Lower lobe of right lung (tissue), 2 donors: ENCODE measurements at regions not wholly inside any gene's neighbourhood (a gene's known extent, or its start where the extent isn't known, plus 50 kb on each side); places are given as distances from the start of the nearest gene placed in this dataset.

Source experiments
- ATAC-seq, 2 donors: fragments of 200-7000 bp; cut with Tn5 transposase; one replicate each; pipeline ENCODE4 v1.9.1; 2020 to 2022; ENCODE audit warnings: mild to moderate bottlenecking in 2 of 2, moderate library complexity in 2 of 2
- DNase-seq: peaks from one replicate; pipeline ENCODE4 v3.0.0-alpha.2; 2020
- H3K27ac ChIP-seq: fragments of 200-600 bp; one replicate; pipeline ENCODE4 v1.8.0; 2022
- H3K27me3 ChIP-seq: fragments of 200-600 bp; one replicate; pipeline ENCODE4 v1.8.0; 2022; ENCODE audit warnings: low read depth
- H3K36me3 ChIP-seq: fragments of 200-600 bp; one replicate; pipeline ENCODE4 v1.8.0; 2022; ENCODE audit warnings: mild to moderate bottlenecking
- H3K4me1 ChIP-seq: fragments of 200-600 bp; one replicate; pipeline ENCODE4 v1.8.0; 2022
- H3K4me3 ChIP-seq: fragments of 200-600 bp; one replicate; pipeline ENCODE4 v1.8.0; 2022; ENCODE audit warnings: mild to moderate bottlenecking
- H3K9me3 ChIP-seq: fragments of 200-600 bp; one replicate; pipeline ENCODE4 v1.8.0; 2022
- intact Hi-C: fragments of 100-400 bp; cut with DNase I; formaldehyde crosslinking; loops from one replicate; pipeline ENCODE4 v1.11.0; 2022
- TF ChIP-seq, protein P1 (sequence below): fragments of 200-600 bp; IDR thresholded peaks from one replicate; pipeline ENCODE4 v1.8.0; 2022; ENCODE audit warnings: antibody characterized with exemption, mild to moderate bottlenecking
- donor health status: DM: no; HTN: yes; CAD: no; lungs with severe emphysema.

DNA sequence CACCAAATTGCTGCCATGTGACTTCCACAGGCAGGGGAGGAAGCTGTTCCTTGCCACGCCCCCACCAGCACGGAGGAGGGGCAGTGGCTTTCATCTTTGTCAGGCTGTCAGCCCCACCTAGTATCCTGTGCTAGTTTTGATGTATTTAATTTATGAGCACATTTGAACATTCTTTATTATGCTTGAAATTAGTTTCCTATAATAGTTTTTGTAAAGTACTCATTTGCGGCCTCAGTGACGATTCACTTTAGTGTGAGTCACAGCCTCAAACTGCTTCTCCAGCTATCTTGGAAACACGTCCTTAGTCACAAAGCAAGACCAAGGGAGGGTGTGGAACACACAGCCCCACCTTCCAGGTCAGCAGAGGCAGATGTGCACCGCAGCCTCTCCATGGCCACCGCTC, 239.9 kb upstream of the ATP10A start:
- no peak overlapping the region for H3K27ac ChIP-seq
- ATAC-seq, result no peak
- H3K9me3 ChIP-seq, result peaks cover 5% of the 10 kb centered on the region
- H3K36me3 ChIP-seq, result no peaks in the 10 kb centered on the region
- TF ChIP-seq, protein P1, sequence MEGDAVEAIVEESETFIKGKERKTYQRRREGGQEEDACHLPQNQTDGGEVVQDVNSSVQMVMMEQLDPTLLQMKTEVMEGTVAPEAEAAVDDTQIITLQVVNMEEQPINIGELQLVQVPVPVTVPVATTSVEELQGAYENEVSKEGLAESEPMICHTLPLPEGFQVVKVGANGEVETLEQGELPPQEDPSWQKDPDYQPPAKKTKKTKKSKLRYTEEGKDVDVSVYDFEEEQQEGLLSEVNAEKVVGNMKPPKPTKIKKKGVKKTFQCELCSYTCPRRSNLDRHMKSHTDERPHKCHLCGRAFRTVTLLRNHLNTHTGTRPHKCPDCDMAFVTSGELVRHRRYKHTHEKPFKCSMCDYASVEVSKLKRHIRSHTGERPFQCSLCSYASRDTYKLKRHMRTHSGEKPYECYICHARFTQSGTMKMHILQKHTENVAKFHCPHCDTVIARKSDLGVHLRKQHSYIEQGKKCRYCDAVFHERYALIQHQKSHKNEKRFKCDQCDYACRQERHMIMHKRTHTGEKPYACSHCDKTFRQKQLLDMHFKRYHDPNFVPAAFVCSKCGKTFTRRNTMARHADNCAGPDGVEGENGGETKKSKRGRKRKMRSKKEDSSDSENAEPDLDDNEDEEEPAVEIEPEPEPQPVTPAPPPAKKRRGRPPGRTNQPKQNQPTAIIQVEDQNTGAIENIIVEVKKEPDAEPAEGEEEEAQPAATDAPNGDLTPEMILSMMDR, result no peak
- intact Hi-C loops, result no loop called here
- no peaks in the 10 kb centered on the region for H3K27me3 ChIP-seq
- H3K4me3 ChIP-seq, result no peak overlapping the region
- H3K4me1 ChIP-seq, result no peaks in the 10 kb centered on the region
- no peak for DNase-seq

DNA sequence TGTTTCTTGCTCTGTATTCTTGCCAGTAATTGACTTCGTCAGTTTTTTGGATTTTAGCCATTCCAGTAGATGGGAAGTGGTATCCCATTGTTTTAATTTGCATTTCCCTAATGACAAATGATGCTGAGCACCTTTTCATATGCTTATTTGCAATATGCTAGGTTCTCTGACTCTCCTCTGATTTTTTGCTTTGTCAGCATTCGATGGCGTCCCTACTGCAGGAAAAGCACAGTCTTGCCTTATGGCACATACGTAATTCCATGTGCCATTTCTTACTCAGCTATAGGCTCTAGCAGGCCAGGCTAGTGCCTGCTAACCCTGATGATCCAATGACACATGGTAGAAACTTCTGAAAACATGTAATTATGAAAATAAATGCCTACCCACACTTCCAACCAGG, 239.2 kb upstream of the ATP10A start:
- no peak for DNase-seq
- Histone ChIP-seq H3K4me3 (no peak overlapping the region), H3K9me3 (peaks cover 5% of the 10 kb centered on the region), H3K4me1 (no peaks in the 10 kb centered on the region), H3K27ac (no peak overlapping the region), H3K36me3 (no peaks in the 10 kb centered on the region), H3K27me3 (no peaks in the 10 kb centered on the region)
- TF ChIP-seq, protein P1, result no peak
- intact Hi-C loops, result no loop called here
- ATAC-seq, result no peak

DNA sequence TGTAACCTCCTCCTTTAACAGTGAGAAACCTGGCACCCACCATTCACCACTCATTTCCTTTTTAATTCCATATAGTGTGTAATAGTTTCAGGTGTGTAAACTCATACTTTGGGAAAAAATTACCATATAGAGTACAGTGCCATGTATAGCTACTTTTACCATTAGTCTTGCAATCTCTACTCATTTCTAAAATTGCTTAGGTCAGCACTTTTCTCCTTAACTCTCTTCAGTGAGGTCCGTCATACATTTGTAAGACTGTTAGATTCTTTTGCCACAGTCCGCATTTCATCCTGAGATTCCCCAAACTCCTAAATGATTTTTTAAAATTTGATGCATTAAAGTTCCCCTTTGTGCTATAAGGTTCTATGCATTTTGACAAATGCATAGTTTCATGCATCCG, 238.3 kb upstream of the ATP10A start:
- DNase-seq (no peak), ATAC-seq (no peak)
- Histone ChIP-seq H3K36me3 (no peaks in the 10 kb centered on the region), H3K4me1 (no peaks in the 10 kb centered on the region), H3K9me3 (peaks cover 2% of the 10 kb centered on the region), H3K4me3 (no peak overlapping the region), H3K27ac (no peak overlapping the region), H3K27me3 (no peaks in the 10 kb centered on the region)
- intact Hi-C loops, result no loop called here
- TF ChIP-seq, protein P1, result no peak

DNA sequence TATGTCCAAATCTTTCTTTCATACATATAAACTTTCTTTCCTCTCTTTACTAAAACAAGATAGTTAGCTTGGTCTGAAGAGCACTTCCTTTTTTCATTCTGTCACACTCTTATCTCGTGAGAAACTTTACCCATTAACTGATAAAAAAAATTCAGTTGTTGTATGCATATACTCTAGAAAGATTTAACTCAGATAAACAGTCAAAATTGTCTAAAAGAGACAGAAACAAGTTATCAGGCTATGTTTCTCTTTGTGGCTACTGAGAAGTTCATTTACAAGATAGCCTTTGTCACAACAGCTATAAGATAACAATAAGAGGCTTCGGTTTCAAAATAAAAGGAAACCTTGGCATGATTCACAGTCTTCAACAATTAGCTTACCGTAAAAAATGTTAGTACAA, 235.7 kb upstream of the ATP10A start:
- H3K36me3 ChIP-seq, result no peaks in the 10 kb centered on the region
- ATAC-seq, result no peak
- no peaks in the 10 kb centered on the region for H3K4me1 ChIP-seq
- no peak for DNase-seq
- no peaks in the 10 kb centered on the region for H3K27me3 ChIP-seq
- intact Hi-C loops, result no loop called here
- TF ChIP-seq, protein P1, result no peak
- no peak overlapping the region for H3K4me3 ChIP-seq
- H3K9me3 ChIP-seq, result no peaks in the 10 kb centered on the region
- H3K27ac ChIP-seq, result no peak overlapping the region

DNA sequence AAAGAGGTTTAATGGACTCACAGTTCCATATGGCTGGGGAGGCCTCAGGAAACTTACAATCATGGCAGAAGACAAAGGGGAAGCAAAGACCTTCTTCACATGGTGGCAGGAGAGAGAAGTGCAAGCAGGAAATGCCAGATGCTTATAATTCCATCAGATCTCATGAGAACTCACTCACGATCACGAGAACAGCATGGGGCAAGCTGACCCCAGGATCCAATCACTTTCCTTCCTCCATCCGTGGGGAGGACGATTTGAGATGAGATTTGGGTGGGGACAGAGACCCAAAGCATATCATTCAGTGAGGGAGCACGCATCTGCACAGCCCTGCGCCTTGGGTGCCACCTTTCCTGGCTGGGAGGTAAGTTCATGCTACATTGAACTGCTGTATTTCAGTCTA, 234.1 kb upstream of the ATP10A start:
- intact Hi-C loops, result no loop called here
- Histone ChIP-seq H3K27me3 (no peaks in the 10 kb centered on the region), H3K36me3 (no peaks in the 10 kb centered on the region), H3K4me3 (no peak overlapping the region), H3K4me1 (no peaks in the 10 kb centered on the region), H3K27ac (no peak overlapping the region), H3K9me3 (no peaks in the 10 kb centered on the region)
- TF ChIP-seq, protein P1, result no peak
- ATAC-seq, result no peak
- DNase-seq, result no peak

DNA sequence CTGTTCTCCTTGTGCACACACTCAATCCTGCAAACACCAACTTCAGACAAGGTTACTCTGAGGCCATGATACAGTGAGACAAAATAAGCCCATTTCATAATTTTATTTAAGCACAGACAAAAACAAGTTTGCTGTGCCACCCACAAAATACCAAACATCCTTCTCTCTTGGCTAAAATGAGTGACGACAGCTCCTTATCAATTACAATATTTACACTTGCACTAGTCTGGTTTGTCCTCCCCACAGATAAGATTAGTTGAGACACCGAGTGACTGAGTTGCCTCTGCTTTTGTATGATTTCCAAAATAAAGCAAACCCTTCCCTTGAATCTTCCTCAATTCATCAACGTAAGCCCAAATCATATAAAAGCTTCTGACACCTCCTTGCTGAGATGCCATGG, 233.5 kb upstream of the ATP10A start:
- no peaks in the 10 kb centered on the region for H3K27me3 ChIP-seq
- peak in 1 of 2 donors; percentile 58 for ATAC-seq
- H3K4me1 ChIP-seq, result no peaks in the 10 kb centered on the region
- H3K9me3 ChIP-seq, result no peaks in the 10 kb centered on the region
- TF ChIP-seq, protein P1, result no peak
- intact Hi-C loops, result no loop called here
- H3K36me3 ChIP-seq, result no peaks in the 10 kb centered on the region
- H3K4me3 ChIP-seq, result no peak overlapping the region
- no peak for DNase-seq
- no peak overlapping the region for H3K27ac ChIP-seq
